ENCODE measurements at regions not wholly inside any gene's neighbourhood (a gene's known extent, or its start where the extent isn't known, plus 50 kb on each side); places are given as distances from the start of the nearest gene placed in this dataset.

- peaks cover 29% of the 10 kb centered on the region for H3K27me3 Mint-ChIP-seq
- H3K4me1 Mint-ChIP-seq (ENCODE audit: low read depth): no peaks in the 10 kb centered on the region
- no peak overlapping the region for H3K27ac Mint-ChIP-seq
- peaks cover 5% of the 10 kb centered on the region for H3K9me3 Mint-ChIP-seq
- H3K4me3 Mint-ChIP-seq: no peak overlapping the region
- no peaks in the 10 kb centered on the region for H3K36me3 Mint-ChIP-seq (ENCODE audit: low read depth)
Observed at GRCh38 chr9:88696501-88696900, 161.5 kb downstream of the NXNL2 start.

GRCh38 chr9:88697764-88698432, 162.9 kb downstream of the NXNL2 start:
- Mint-ChIP-seq H3K36me3 (ENCODE audit: low read depth) (no peaks in the 10 kb centered on the region), H3K4me1 (ENCODE audit: low read depth) (no peaks in the 10 kb centered on the region), H3K27ac (no peak overlapping the region), H3K4me3 (no peak overlapping the region), H3K9me3 (peaks cover 5% of the 10 kb centered on the region), H3K27me3 (peaks cover 29% of the 10 kb centered on the region)

GRCh38 chr9:88702985-88703384, 168.0 kb downstream of the NXNL2 start:
- Mint-ChIP-seq H3K4me1 (ENCODE audit: low read depth) (no peaks in the 10 kb centered on the region), H3K27me3 (peaks cover 3% of the 10 kb centered on the region), H3K9me3 (no peaks in the 10 kb centered on the region), H3K4me3 (no peak overlapping the region), H3K36me3 (ENCODE audit: low read depth) (no peaks in the 10 kb centered on the region), H3K27ac (no peak overlapping the region)

- Mint-ChIP-seq H3K4me3 (no peak overlapping the region), H3K27ac (no peak overlapping the region), H3K36me3 (ENCODE audit: low read depth) (no peaks in the 10 kb centered on the region), H3K27me3 (no peaks in the 10 kb centered on the region), H3K9me3 (no peaks in the 10 kb centered on the region), H3K4me1 (ENCODE audit: low read depth) (no peaks in the 10 kb centered on the region)
Observed at GRCh38 chr9:88706193-88707113, 171.5 kb downstream of the NXNL2 start.

- Mint-ChIP-seq H3K36me3 (ENCODE audit: low read depth) (no peaks in the 10 kb centered on the region), H3K27ac (no peak overlapping the region), H3K27me3 (no peaks in the 10 kb centered on the region), H3K4me3 (no peak overlapping the region), H3K4me1 (ENCODE audit: low read depth) (no peaks in the 10 kb centered on the region), H3K9me3 (peaks cover 5% of the 10 kb centered on the region)
Observed at GRCh38 chr9:88710449-88710848, 175.5 kb downstream of the NXNL2 start.

GRCh38 chr9:88711719-88712118, 176.7 kb downstream of the NXNL2 start:
- Mint-ChIP-seq H3K9me3 (peaks cover 7% of the 10 kb centered on the region), H3K4me1 (ENCODE audit: low read depth) (no peaks in the 10 kb centered on the region), H3K36me3 (ENCODE audit: low read depth) (no peaks in the 10 kb centered on the region), H3K27me3 (peaks cover 4% of the 10 kb centered on the region), H3K4me3 (no peak overlapping the region), H3K27ac (no peak overlapping the region)

- H3K9me3 Mint-ChIP-seq: peaks cover 7% of the 10 kb centered on the region
- no peaks in the 10 kb centered on the region for H3K4me1 Mint-ChIP-seq (ENCODE audit: low read depth)
- H3K27ac Mint-ChIP-seq: no peak overlapping the region
- no peaks in the 10 kb centered on the region for H3K36me3 Mint-ChIP-seq (ENCODE audit: low read depth)
- H3K4me3 Mint-ChIP-seq: no peak overlapping the region
- peaks cover 6% of the 10 kb centered on the region for H3K27me3 Mint-ChIP-seq
Observed at GRCh38 chr9:88712484-88712883, 177.5 kb downstream of the NXNL2 start.

- H3K27ac Mint-ChIP-seq: no peak overlapping the region
- peaks cover 10% of the 10 kb centered on the region for H3K27me3 Mint-ChIP-seq
- H3K4me1 Mint-ChIP-seq (ENCODE audit: low read depth): no peaks in the 10 kb centered on the region
- no peak overlapping the region for H3K4me3 Mint-ChIP-seq
- H3K36me3 Mint-ChIP-seq (ENCODE audit: low read depth): no peaks in the 10 kb centered on the region
- peaks cover 7% of the 10 kb centered on the region for H3K9me3 Mint-ChIP-seq
Observed at GRCh38 chr9:88713010-88713409, 178.0 kb downstream of the NXNL2 start.

GRCh38 chr9:88716596-88717290, 181.8 kb downstream of the NXNL2 start:
- Mint-ChIP-seq H3K27me3 (peaks cover 24% of the 10 kb centered on the region), H3K4me1 (ENCODE audit: low read depth) (no peaks in the 10 kb centered on the region), H3K27ac (no peak overlapping the region), H3K36me3 (ENCODE audit: low read depth) (no peaks in the 10 kb centered on the region), H3K9me3 (peaks cover 7% of the 10 kb centered on the region), H3K4me3 (no peak overlapping the region)

- no peaks in the 10 kb centered on the region for H3K9me3 Mint-ChIP-seq
- no peaks in the 10 kb centered on the region for H3K36me3 Mint-ChIP-seq (ENCODE audit: low read depth)
- H3K27me3 Mint-ChIP-seq: peaks cover 37% of the 10 kb centered on the region
- H3K4me3 Mint-ChIP-seq: no peak overlapping the region
- H3K4me1 Mint-ChIP-seq (ENCODE audit: low read depth): no peaks in the 10 kb centered on the region
- H3K27ac Mint-ChIP-seq: no peak overlapping the region
Observed at GRCh38 chr9:88721025-88721424, 186.0 kb downstream of the NXNL2 start.

- H3K27me3 Mint-ChIP-seq: peaks cover 34% of the 10 kb centered on the region
- no peak overlapping the region for H3K4me3 Mint-ChIP-seq
- no peak overlapping the region for H3K27ac Mint-ChIP-seq
Observed at GRCh38 chr9:88721495-88722279, 186.7 kb downstream of the NXNL2 start.

GRCh38 chr9:88722753-88723152, 187.8 kb downstream of the NXNL2 start:
- H3K27me3 Mint-ChIP-seq: peaks cover 35% of the 10 kb centered on the region
- H3K9me3 Mint-ChIP-seq: no peaks in the 10 kb centered on the region
- H3K27ac Mint-ChIP-seq: no peak overlapping the region

More at GRCh38 chr9:88721495-88722279, 186.7 kb downstream of the NXNL2 start:
- no peaks in the 10 kb centered on the region for H3K4me1 Mint-ChIP-seq (ENCODE audit: low read depth)
- H3K36me3 Mint-ChIP-seq (ENCODE audit: low read depth): no peaks in the 10 kb centered on the region
- H3K9me3 Mint-ChIP-seq: no peaks in the 10 kb centered on the region

GRCh38 chr9:88723751-88724150, 188.8 kb downstream of the NXNL2 start:
- Mint-ChIP-seq H3K4me1 (ENCODE audit: low read depth) (no peaks in the 10 kb centered on the region), H3K27me3 (peaks cover 25% of the 10 kb centered on the region), H3K4me3 (no peak overlapping the region), H3K27ac (no peak overlapping the region), H3K36me3 (ENCODE audit: low read depth) (no peaks in the 10 kb centered on the region), H3K9me3 (no peaks in the 10 kb centered on the region)

More at GRCh38 chr9:88722753-88723152, 187.8 kb downstream of the NXNL2 start:
- Mint-ChIP-seq H3K4me1 (ENCODE audit: low read depth) (no peaks in the 10 kb centered on the region), H3K4me3 (no peak overlapping the region), H3K36me3 (ENCODE audit: low read depth) (no peaks in the 10 kb centered on the region)

- Mint-ChIP-seq H3K9me3 (no peaks in the 10 kb centered on the region), H3K27ac (no peak overlapping the region), H3K36me3 (ENCODE audit: low read depth) (no peaks in the 10 kb centered on the region), H3K4me1 (ENCODE audit: low read depth) (no peaks in the 10 kb centered on the region), H3K27me3 (peaks cover 24% of the 10 kb centered on the region), H3K4me3 (no peak overlapping the region)
Observed at GRCh38 chr9:88724331-88724730, 189.4 kb downstream of the NXNL2 start.

Measured in stimulated activated naive CD8-positive, alpha-beta T cell treated with anti-CD3 and anti-CD28 coated beads, Interleukin-15, Interleukin-2, amounts not matched to agents 100 ng/mL and 50 ng/mL, for 24 hours (primary cell).